Stimulated activated CD8-positive, alpha-beta memory T cell treated with anti-CD3 and anti-CD28 coated beads, Interleukin-2, amount 100 ng/mL, for 48 hours (primary cell): ENCODE measurements at regions not wholly inside any gene's neighbourhood (a gene's known extent, or its start where the extent isn't known, plus 50 kb on each side); places are given as distances from the start of the nearest gene placed in this dataset.

Experiments
- DNase-seq, 2 donors: peaks; one replicate each; pipeline ENCODE4 v3.0.0-alpha.2; 2020; ENCODE audit warnings: low read depth in 2 of 2

- no peak for DNase-seq
Measured at GRCh38 chr9:30758726-30759446, 1625.6 kb upstream of the ACO1 start.

GRCh38 chr9:30765318-30765717 lies 1619.1 kb upstream of the ACO1 start:
- no peak for DNase-seq

GRCh38 chr9:30771163-30771708 lies 1613.2 kb upstream of the ACO1 start:
- no peak for DNase-seq

- no peak for DNase-seq
Measured at GRCh38 chr9:30771760-30772159, 1612.7 kb upstream of the ACO1 start.

GRCh38 chr9:30773427-30773826 lies 1611.0 kb upstream of the ACO1 start:
- DNase-seq: no peak

GRCh38 chr9:30774326-30774725 lies 1610.1 kb upstream of the ACO1 start:
- DNase-seq: no peak

GRCh38 chr9:30775236-30775635 lies 1609.2 kb upstream of the ACO1 start:
- no peak for DNase-seq

GRCh38 chr9:30796764-30797163 lies 1587.7 kb upstream of the ACO1 start:
- DNase-seq: no peak

- no peak for DNase-seq
Measured at GRCh38 chr9:30799527-30800101, 1584.8 kb upstream of the ACO1 start.

GRCh38 chr9:30800421-30800820 lies 1584.0 kb upstream of the ACO1 start:
- no peak for DNase-seq

GRCh38 chr9:30812821-30813220 lies 1571.6 kb upstream of the ACO1 start:
- no peak for DNase-seq

GRCh38 chr9:30815585-30815984 lies 1568.9 kb upstream of the ACO1 start:
- DNase-seq: no peak

GRCh38 chr9:30845136-30845535 lies 1539.3 kb upstream of the ACO1 start:
- no peak for DNase-seq

- DNase-seq: no peak
Measured at GRCh38 chr9:30846651-30847050, 1537.8 kb upstream of the ACO1 start.

- no peak for DNase-seq
Measured at GRCh38 chr9:30851600-30851999, 1532.8 kb upstream of the ACO1 start.

- DNase-seq: no peak
Measured at GRCh38 chr9:30900706-30901105, 1483.7 kb upstream of the ACO1 start.

GRCh38 chr9:30913331-30913730 lies 1471.1 kb upstream of the ACO1 start:
- DNase-seq: no peak

- no peak for DNase-seq
Measured at GRCh38 chr9:30915451-30915850, 1469.0 kb upstream of the ACO1 start.

GRCh38 chr9:30925126-30925525 lies 1459.3 kb upstream of the ACO1 start:
- no peak for DNase-seq

GRCh38 chr9:30925635-30926034 lies 1458.8 kb upstream of the ACO1 start:
- no peak for DNase-seq

GRCh38 chr9:30928045-30928444 lies 1456.4 kb upstream of the ACO1 start:
- no peak for DNase-seq

- DNase-seq: no peak
Measured at GRCh38 chr9:30932226-30932625, 1452.2 kb upstream of the ACO1 start.

- DNase-seq: no peak
Measured at GRCh38 chr9:30935730-30936129, 1448.7 kb upstream of the ACO1 start.

- no peak for DNase-seq
Measured at GRCh38 chr9:30937106-30937505, 1447.3 kb upstream of the ACO1 start.
